ENCODE measurements at regions not wholly inside any gene's neighbourhood (a gene's known extent, or its start where the extent isn't known, plus 50 kb on each side); places are given as distances from the start of the nearest gene placed in this dataset.

GRCh38 chr2:240336820-240337427, 98.5 kb upstream of the GPC1 start:
- in situ Hi-C loops (cut with MboI) (no loop called here), intact Hi-C loops (cut with micrococcal nuclease; ENCODE audit: unreplicated experiment) (no loop called here)
- SMC1A ChIA-PET (ENCODE audit: uncharacterized antibody, unreplicated experiment): no interaction called here
- Histone ChIP-seq H3K9me3 (replicated peaks; ENCODE audit: control insufficient read depth, insufficient read depth, low read length) (no peaks in the 10 kb centered on the region), H3K4me3 (no peak overlapping the region), H3K9ac (ENCODE audit: control insufficient read depth, insufficient read depth, low read length) (no peak overlapping the region), H3K4me2 (ENCODE audit: control insufficient read depth, insufficient read depth) (no peak overlapping the region), H3K36me3 (ENCODE audit: control insufficient read depth in 2 of 2, insufficient read depth in 2 of 2, low read length in 1 of 2) (no peaks in the 10 kb centered on the region), H4K20me1 (ENCODE audit: control insufficient read depth, insufficient read depth) (no peaks in the 10 kb centered on the region), H3K4me1 (ENCODE audit: control insufficient read depth, insufficient read depth, low read length) (no peaks in the 10 kb centered on the region), H3K27me3 (replicated peaks in 1 of 2; ENCODE audit: control insufficient read depth in 2 of 2, insufficient read depth in 2 of 2, low read length in 1 of 2) (peaks cover 0 to 1% of the 10 kb centered on the region in 2 experiments; a peak in 2 of 4 replicates), H3K79me2 (ENCODE audit: control insufficient read depth, insufficient read depth, low read length) (no peaks in the 10 kb centered on the region), H3K27ac (ENCODE audit: control insufficient read depth, insufficient read depth) (no peak overlapping the region), H2AFZ (ENCODE audit: control insufficient read depth, low read depth, low read length) (no peak overlapping the region)
- TF ChIP-seq PBX3 (IDR thresholded peaks at IDR 0.05; ENCODE audit: insufficient replicate concordance, low read depth, low read length) (no peak), SPI1 (IDR thresholded peaks at IDR 0.05; ENCODE audit: borderline replicate concordance, insufficient read depth, low read depth, low read length) (no peak), ZNF24 (IDR thresholded peaks at IDR 0.05) (no peak), E4F1 (IDR thresholded peaks at IDR 0.05; ENCODE audit: borderline replicate concordance, partially characterized antibody) (no peak), MYC (IDR thresholded peaks at IDR 0.05; ENCODE audit: insufficient read depth, insufficient read length, insufficient replicate concordance, low read length, severe bottlenecking) (no peak), GABPA (IDR thresholded peaks at IDR 0.05; ENCODE audit: low read depth) (no peak)
- 28% methylated on average over 4 of the region's 4 CpGs for WGBS (ENCODE audit: insufficient coverage, insufficient replicate concordance, low lambda C conversion rate, missing lambda C conversion rate)
- CTCF ChIA-PET: no interaction called here
- POLR2A ChIA-PET: no interaction called here
- no peak for ATAC-seq
- RAD21 ChIA-PET (ENCODE audit: unreplicated experiment): no interaction called here
- FAIRE-seq: no peak
- no peak for DNase-seq (ENCODE audit: low read depth, low spot score)
- BruUV-seq (replicated peaks): no TSS peak

All from GM12878 (cell line).